NCI-H345 treated with DMSO at 0.1 percent for 48 hours (cell line): ENCODE measurements at regions not wholly inside any gene's neighbourhood (a gene's known extent, or its start where the extent isn't known, plus 50 kb on each side); places are given as distances from the start of the nearest gene placed in this dataset.
A peak's percentile ranks its signal among the peaks of the same experiment; 100 is the strongest.

ENCODE experiments used
- DNase-seq: peaks from one replicate; lab custom pipeline; 2025; ENCODE audit not compliant: unreplicated experiment; lab: John Stamatoyannopoulos, UW

- DNase-seq, result peak; percentile 26
These were observed 66.3 kb upstream of the GLI2 start for GRCh38 chr2:120669121-120669952.

DNA sequence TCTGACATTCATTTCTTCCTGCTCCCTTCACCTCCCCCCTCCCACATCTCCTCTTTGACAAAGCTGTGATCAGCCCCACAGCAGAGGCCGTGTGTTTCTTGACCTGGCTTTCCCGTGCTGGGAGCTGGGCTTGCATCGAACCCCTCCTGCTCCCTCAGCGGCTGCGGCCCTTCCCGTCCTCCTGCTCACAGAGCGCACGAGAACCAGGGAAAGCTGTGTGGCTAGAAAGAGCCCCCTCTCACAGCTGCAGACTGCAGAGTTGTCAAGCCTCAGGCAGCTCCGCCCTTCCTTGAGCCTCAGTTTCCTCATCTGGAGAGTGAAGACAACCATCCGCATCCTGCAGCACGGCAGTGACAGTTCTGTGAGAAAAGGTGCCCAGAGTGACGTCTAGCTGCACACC, 65.7 kb upstream of the GLI2 start:
- DNase-seq, result no peak

DNA sequence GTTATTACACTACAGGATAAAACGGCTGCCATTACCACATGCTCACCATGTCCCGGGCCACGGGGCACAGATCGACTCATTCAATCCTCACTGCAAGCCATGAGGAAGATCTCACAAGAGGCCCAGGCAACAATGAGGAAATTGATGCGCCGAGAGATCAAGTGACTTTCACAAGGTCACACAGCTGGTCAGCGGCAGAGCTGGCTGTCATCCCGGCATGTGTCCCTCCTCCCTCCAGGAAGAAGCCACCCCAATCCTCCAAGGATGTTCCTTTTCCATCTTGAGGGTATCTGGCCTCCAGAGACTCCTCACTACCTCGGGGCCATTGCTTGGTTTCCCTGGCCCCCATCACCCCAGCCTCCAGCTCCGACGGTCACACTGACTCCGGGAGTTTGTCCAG, 65.3 kb upstream of the GLI2 start:
- no peak for DNase-seq

GRCh38 chr2:120670771-120671480, 64.7 kb upstream of the GLI2 start:
- no peak for DNase-seq

GRCh38 chr2:120672526-120673204, 63.0 kb upstream of the GLI2 start:
- no peak for DNase-seq

DNA sequence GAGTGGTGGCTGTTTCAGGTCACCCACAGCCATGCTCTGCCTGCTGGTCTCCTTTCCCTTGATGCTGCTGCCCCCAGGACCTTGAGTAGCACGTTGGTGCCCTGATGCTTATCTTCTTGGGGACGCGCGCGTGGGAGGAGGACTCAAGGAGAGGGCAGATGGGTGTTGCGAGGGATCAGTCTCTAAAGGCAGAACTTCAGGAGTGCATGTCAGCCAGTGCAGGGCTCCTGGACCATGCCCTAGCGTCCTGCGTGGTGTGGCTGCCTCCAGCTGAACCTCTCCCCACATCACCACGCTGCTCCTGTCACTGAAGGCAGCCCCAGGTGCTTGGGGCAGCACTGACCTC, 62.5 kb upstream of the GLI2 start:
- no peak for DNase-seq

DNA sequence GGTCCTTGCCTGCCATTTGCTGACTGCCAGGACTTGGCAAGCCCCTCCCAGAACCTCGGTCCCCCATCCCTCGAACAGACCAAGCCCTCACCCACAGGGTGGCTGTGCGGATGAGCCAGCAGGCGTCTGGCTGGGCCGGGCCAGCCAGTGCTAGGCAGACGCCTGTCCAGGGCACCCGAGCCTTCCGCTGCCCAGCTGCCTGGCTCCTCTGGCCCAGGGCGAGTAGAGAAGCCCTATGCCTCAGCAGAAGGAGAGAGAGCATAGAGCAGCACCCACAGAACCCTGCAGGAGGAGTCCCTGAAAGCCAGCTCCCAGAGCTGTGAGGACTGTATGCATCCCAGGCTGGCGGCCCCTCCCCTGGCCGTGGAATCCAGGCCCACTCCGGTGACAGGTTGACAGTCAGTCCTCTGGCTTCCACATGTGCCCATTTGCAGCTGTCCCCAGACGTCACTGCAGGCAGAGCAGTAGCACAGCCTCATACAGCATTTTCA, 62.1 kb upstream of the GLI2 start:
- DNase-seq, result no peak

- no peak for DNase-seq
These were observed 61.2 kb upstream of the GLI2 start for GRCh38 chr2:120674246-120675170.

- no peak for DNase-seq
These were observed 60.1 kb upstream of the GLI2 start for GRCh38 chr2:120675460-120676130.

DNA sequence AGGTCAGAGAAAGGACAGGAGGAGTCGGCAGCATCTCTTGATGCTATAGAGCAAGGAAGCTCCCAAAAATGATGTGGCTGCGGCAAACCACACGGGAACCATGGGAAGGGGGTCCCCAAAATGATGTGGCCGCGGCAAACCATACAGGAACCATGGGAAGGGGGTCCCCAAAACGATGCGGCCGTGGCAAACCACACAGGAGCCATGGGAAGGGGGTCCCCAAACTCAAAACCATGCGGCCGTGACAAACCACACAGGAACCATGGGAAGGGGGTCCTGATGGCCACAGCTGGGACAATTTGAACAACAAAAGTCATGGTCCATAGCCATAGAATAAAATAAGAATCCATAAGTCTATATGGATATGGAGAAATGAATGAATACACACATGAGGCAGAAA, 58.4 kb upstream of the GLI2 start:
- no peak for DNase-seq

- no peak for DNase-seq
These were observed 57.9 kb upstream of the GLI2 start for GRCh38 chr2:120677696-120678247.

- DNase-seq, result no peak
These were observed 57.4 kb upstream of the GLI2 start for GRCh38 chr2:120678251-120678650.

DNA sequence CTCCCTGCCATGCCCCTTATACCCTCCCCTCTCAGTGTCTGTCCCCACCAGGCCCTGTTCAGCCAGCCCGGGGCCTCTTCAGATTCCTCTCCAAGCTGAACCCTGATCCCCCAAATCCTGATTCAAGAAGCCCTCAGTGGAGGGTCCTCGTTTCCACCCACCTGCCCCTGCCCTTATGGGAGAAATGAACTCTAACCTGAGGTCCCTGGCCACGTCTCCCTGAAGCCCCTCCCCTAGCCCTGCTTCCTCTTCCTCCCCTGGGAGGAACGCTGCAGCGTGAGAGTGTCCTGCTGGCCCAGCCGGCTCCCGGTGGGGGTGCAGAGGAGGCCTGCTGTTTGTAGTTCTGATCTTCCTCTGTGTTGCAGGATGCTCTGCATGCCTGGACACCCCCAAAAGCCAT, 56.7 kb upstream of the GLI2 start:
- DNase-seq, result no peak

DNA sequence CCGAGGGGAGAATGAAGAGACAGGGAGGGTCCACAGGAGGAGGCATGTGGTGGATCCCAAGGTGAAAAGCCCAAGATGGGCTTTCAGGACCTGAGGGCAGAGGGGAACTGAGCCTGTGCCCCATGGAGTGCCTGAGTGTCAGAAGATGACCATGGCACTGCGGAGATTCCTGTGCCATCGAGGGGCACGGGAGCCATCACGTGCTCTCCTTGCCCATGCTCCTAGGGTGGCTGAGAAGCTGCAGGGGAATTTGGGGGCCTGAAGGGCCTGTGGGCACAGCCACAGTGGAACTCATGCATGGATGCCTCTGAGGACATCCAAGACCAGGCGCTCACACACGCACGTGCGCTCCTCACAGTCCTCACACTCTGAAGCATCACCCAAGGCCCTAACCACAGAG, 56.1 kb upstream of the GLI2 start:
- DNase-seq, result no peak

GRCh38 chr2:120680136-120680761, 55.4 kb upstream of the GLI2 start:
- DNase-seq, result peak; percentile 55

DNA sequence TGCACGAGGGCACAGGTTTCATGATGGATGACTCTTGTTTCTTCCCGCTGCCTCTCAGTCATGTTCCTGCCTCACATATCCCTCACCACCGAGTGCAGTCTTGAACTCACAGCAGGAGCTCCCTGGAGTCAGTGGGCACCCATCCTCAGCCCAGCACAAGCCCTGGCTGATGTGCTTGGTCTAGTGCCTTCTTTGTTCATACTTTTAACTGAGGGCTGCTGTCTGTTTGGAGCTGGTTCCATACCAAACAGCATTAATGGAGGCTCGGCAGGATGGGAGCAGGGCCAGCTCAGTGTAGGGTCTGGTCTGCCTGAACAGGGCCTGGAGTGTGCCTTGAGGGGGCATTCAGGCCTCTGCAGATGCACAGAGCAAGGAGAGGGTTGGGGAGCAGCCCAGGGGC, 54.5 kb upstream of the GLI2 start:
- no peak for DNase-seq

- DNase-seq, result no peak
These were observed 53.9 kb upstream of the GLI2 start for GRCh38 chr2:120681696-120682288.

DNA sequence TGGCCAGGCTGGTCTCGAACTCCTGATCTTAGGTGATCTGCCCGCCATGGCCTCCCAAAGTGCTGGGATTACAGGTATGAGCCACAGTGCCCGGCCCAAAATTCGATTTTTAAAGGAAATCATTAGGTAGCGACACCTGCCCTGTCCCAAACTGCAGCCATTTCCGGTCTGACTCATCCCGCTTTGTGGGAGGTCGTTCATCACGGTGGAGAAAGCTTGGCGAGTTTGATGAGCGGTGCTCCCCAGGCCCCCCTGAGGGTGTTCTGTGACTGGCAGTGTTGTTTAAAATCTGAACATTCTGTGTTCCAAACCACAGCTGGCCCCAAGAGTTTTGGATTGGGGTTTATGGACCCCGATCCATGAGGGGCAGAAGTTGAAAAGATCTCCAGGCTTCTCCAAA, 53.0 kb upstream of the GLI2 start:
- DNase-seq, result no peak

GRCh38 chr2:120683081-120683480, 52.6 kb upstream of the GLI2 start:
- DNase-seq, result no peak
